ENCODE measurements at regions not wholly inside any gene's neighbourhood (a gene's known extent, or its start where the extent isn't known, plus 50 kb on each side); places are given as distances from the start of the nearest gene placed in this dataset.

DNA sequence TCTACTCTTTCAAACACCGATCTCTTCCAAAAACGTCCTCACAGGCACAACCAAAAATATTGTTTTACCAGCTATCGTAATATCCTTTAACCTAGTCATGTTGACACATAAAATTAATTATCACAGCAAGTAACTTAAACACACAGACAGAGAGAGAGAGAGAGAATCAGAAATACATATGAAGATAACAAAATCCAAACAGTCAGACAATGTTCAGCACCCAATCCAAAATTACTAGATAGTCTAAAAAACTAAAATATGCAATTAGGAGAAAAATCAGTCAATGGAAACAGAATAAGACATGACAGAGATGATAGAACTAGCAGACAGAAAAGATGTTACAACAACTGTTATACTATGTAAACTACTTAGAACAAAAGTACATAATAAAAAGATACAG lies 537.7 kb downstream of the LMO4 start:
- DNase-seq (ENCODE audit: low read depth), result no peak
- H3K4me3 ChIP-seq (ENCODE audit: low read depth, low read length), result no peak overlapping the region
- TF ChIP-seq, protein P1, sequence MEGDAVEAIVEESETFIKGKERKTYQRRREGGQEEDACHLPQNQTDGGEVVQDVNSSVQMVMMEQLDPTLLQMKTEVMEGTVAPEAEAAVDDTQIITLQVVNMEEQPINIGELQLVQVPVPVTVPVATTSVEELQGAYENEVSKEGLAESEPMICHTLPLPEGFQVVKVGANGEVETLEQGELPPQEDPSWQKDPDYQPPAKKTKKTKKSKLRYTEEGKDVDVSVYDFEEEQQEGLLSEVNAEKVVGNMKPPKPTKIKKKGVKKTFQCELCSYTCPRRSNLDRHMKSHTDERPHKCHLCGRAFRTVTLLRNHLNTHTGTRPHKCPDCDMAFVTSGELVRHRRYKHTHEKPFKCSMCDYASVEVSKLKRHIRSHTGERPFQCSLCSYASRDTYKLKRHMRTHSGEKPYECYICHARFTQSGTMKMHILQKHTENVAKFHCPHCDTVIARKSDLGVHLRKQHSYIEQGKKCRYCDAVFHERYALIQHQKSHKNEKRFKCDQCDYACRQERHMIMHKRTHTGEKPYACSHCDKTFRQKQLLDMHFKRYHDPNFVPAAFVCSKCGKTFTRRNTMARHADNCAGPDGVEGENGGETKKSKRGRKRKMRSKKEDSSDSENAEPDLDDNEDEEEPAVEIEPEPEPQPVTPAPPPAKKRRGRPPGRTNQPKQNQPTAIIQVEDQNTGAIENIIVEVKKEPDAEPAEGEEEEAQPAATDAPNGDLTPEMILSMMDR (IDR thresholded peaks at IDR 0.05; ENCODE audit: insufficient read depth, low read length), result no peak

DNA sequence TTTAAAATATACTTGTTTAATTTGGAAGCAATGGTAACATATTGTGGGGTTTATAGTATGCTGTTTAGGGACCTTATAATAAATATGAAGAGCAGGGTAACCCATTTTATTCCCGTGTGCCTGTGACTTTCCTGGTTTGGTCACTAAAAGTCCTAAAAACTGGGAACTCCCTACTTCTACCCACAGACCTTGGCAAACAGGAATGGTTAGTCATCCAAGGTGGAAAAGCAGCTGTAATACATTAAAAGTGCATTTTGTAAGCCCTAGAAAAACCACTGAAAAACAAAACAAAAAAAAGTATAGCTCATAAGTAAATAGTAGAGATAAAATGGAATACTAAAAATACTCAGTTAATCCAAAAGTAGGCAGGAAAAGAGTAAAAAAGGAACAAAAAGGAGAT lies 538.9 kb downstream of the LMO4 start:
- DNase-seq (ENCODE audit: low read depth), result peak; percentile 55
- TF ChIP-seq, protein P1 (IDR thresholded peaks at IDR 0.05; ENCODE audit: insufficient read depth, low read length), result no peak
- no peak overlapping the region for H3K4me3 ChIP-seq (ENCODE audit: low read depth, low read length)

DNA sequence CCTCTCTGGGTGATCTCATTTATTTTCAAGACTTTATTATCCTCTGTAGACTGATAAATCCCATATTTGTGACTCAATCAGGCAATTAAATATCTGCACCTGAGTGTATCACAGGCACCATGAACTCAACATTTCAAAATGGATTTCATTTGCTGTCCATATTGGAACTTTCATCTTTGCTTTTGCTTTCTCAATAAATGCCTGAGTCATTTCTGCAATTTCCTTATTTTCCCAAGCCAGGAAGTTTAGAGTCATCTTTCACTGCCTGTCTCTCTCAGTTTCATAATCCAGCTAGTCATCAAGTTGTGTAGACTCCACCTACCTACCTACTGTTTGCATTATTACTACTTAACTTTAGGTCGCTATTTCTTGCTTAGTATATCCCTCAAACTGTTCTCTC lies 540.9 kb downstream of the LMO4 start:
- TF ChIP-seq, protein P1 (IDR thresholded peaks at IDR 0.05; ENCODE audit: insufficient read depth, low read length), result no peak
- no peak overlapping the region for H3K4me3 ChIP-seq (ENCODE audit: low read depth, low read length)
- DNase-seq (ENCODE audit: low read depth), result peak; percentile 69

DNA sequence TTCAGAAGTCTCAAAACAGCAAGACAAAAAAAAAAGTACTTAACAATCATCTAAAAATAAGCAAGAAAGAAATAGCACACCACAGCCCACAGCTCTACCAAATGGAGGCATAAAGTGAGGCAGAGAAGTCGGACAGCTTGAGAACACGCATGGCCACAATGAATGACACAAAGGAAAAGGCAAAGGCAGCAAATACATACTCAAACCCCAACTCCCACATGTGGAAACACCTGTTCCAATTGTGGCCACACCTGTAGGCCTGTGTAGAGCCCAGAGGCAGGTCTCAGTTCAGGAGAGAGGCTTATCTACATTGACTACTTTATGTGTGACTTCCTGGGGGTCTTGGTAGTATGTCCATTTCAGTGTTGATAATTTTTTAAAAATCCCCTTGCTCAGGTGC lies 543.5 kb downstream of the LMO4 start:
- TF ChIP-seq, protein P1 (IDR thresholded peaks at IDR 0.05; ENCODE audit: insufficient read depth, low read length), result no peak
- H3K4me3 ChIP-seq (ENCODE audit: low read depth, low read length), result no peak overlapping the region
- no peak for DNase-seq (ENCODE audit: low read depth)

DNA sequence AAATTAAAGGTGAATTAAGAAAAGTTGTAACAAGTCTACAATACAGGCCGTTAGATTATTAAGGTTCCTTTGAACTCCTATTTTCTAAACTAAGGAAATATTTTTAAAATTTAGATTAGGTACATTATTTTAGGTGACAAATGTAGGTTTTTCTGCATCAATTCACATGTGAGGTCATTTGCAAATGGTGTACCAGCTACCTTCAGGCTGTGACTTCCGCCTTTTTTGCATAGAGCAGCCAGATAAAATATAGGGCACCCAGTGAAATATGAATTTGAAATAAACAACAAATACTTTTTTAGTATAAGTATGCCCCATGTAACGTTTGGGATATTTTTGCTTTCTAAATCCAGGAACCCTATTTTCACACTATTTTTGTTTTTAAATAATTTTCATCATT lies 544.0 kb downstream of the LMO4 start:
- TF ChIP-seq, protein P1 (IDR thresholded peaks at IDR 0.05; ENCODE audit: insufficient read depth, low read length), result no peak
- DNase-seq (ENCODE audit: low read depth), result no peak
- no peak overlapping the region for H3K4me3 ChIP-seq (ENCODE audit: low read depth, low read length)

DNA sequence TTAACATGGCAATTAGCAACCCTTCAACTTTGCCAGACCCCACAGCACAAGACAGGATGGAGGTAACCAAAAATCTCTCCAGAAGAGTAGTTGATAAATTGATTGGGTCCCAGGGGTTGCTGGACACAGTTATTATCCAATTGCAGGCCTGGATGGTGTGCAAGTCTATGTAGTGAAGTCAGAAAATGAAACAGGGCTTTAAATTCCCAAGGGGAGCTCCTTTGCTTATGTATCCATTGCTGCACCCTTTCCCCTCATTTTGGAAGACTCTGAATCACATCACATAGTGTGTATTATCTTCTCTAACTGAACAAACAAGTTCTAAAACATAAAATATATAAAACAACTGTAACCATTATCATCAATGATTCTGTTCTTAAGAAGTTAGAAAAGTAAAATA lies 550.2 kb downstream of the LMO4 start:
- H3K4me3 ChIP-seq (ENCODE audit: low read depth, low read length), result no peak overlapping the region
- peak; percentile 12 for DNase-seq (ENCODE audit: low read depth)
- TF ChIP-seq, protein P1 (IDR thresholded peaks at IDR 0.05; ENCODE audit: insufficient read depth, low read length), result no peak

DNA sequence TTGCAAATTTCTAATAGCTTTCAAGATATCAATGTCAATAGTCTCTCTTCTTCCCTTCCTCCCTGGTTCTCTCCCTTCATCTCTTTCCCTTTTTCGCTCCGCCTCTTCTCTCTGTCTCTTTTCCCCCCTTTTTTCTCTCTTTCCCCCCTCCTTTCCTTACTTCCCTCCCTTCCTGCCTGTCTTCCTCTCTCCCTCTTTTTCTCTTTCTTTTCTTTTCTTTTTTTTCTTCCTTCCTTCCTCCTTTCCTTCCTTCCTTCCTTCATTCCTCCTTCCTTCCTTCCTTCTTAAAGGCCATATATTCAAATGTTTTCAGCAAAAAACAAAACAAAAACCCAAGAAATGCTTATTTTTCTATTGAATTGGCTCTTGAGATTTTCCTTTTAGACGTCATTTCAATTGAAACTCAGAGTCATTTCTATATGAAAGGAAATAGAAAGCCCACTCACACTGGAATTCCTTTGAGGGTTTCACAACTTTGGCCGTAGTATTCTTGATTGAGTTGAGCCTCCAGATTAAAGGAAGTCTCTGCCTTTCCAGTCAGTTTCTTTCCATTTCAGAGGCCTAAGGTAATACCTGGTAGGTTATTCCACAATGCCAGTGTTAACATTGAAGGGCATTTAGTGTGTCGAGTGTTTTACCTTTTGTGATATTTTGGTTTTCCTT lies 551.5 kb downstream of the LMO4 start:
- no peak overlapping the region for H3K4me3 ChIP-seq (ENCODE audit: low read depth, low read length)
- no peak for DNase-seq (ENCODE audit: low read depth)
- TF ChIP-seq, protein P1 (IDR thresholded peaks at IDR 0.05; ENCODE audit: insufficient read depth, low read length), result no peak
